H1 (cell line): ENCODE measurements at regions not wholly inside any gene's neighbourhood (a gene's known extent, or its start where the extent isn't known, plus 50 kb on each side); places are given as distances from the start of the nearest gene placed in this dataset.

Experiments
- GTF2F1 ChIP-seq: IDR thresholded peaks from 2 replicates; pipeline ENCODE4 v1.6.1; 2012; ENCODE audit warnings: low read depth, low read length, improper control_type of control experiment, borderline replicate concordance
- JUND ChIP-seq: IDR thresholded peaks from 2 replicates; pipeline ENCODE4 v1.6.1; 2011; ENCODE audit warnings: mild to moderate bottlenecking, improper control_type of control experiment, low read length
- RXRA ChIP-seq: IDR thresholded peaks from 2 replicates; pipeline ENCODE4 v1.6.1; 2011; ENCODE audit warnings: low read depth, mild to moderate bottlenecking, low read length, moderate library complexity; ENCODE audit not compliant: insufficient read depth
- SIN3A ChIP-seq, 2 experiments: IDR thresholded peaks in 1 of 2; conservative IDR thresholded peaks in 1 of 2; 2 replicates each; pipeline ENCODE4 v1.6.1; 2011 to 2012; ENCODE audit warnings: low read length in 2 of 2, improper control_type of control experiment in 1 of 2, low read depth in 1 of 2, mild to moderate bottlenecking in 1 of 2

GRCh38 chr11:115643549-115644270 is 139.5 kb upstream of the CADM1 start (continued):
- no peak for TF ChIP-seq SIN3A (conservative IDR thresholded peaks at IDR 0.05 in 1 of 2, IDR thresholded peaks at IDR 0.05 in 1 of 2; ENCODE audit: low read depth in 1 of 2, low read length in 2 of 2)
- no peak for TF ChIP-seq GTF2F1
- no peak for TF ChIP-seq RXRA
- TF ChIP-seq JUND: no peak
